ENCODE measurements at regions not wholly inside any gene's neighbourhood (a gene's known extent, or its start where the extent isn't known, plus 50 kb on each side); places are given as distances from the start of the nearest gene placed in this dataset.

- peaks cover 0 to 15% (median 5%) of the 10 kb centered on the region in 4 donors for H3K4me1 ChIP-seq (ENCODE audit: control insufficient read depth in 4 of 4, insufficient read depth in 4 of 4, low read length in 3 of 4)
- 81% methylated on average over 2 of the region's 2 CpGs for WGBS
These were observed 91.2 kb upstream of the PALMD start for GRCh38 chr1:99554727-99555126.

DNA sequence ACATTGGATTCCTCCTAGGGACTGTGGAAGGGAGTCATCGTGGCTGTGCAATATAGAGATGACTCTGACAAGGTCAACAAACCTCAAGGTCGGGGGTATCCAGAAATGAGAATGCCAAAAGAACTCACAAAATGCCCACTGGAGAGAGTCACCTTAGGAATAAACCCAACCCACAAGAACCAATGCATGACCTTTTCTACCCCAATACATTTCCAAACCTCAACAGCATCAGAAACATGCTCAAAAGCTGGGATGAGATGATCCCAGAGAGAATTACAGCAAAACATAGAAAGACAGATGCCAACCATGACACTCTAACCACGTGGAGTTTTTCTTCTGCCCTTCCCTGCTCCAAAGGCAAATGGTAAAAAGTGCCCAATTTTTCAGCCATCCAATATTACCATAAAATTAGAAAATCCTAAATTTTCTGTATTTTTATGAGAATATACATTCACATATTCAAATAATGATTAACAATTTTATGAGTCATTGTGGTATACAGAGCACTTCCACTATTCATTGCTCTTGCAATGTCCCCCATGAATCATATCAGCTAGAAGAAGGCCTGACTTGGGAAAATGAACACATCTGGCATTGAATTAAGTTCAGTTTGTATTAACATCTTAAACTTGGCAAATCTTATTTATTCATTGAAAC, 88.2 kb upstream of the PALMD start:
- no peak overlapping the region for H3K4me3 ChIP-seq (ENCODE audit: low read depth in 1 of 3, low read length in 3 of 3)
- DNase-seq (ENCODE audit: low spot score): no peak
- H3K27ac ChIP-seq (ENCODE audit: low read depth in 1 of 2, low read length in 2 of 2): no peak overlapping the region
- no peaks in the 10 kb centered on the region for H3K27me3 ChIP-seq (ENCODE audit: control insufficient read depth in 4 of 4, insufficient read depth in 4 of 4, low read length in 3 of 4)
- no peak for TF ChIP-seq FOXA2 (IDR thresholded peaks at IDR 0.05)
- TF ChIP-seq CTCF (IDR thresholded peaks at IDR 0.05; ENCODE audit: low read depth, low read length, missing input control): no peak
- TF ChIP-seq HNF4G (IDR thresholded peaks at IDR 0.05): no peak
- TF ChIP-seq EGR1 (IDR thresholded peaks at IDR 0.05; ENCODE audit: low read depth in 2 of 2): no peak
- no peak for TF ChIP-seq ZBTB33 (IDR thresholded peaks at IDR 0.05)
- no peak for TF ChIP-seq RAD21 (IDR thresholded peaks at IDR 0.05)
- TF ChIP-seq NR2F2 (IDR thresholded peaks at IDR 0.05): no peak
- TF ChIP-seq GABPA (IDR thresholded peaks at IDR 0.05 in 1 of 2, conservative IDR thresholded peaks at IDR 0.05 in 1 of 2): no peak
- TF ChIP-seq, protein P1, sequence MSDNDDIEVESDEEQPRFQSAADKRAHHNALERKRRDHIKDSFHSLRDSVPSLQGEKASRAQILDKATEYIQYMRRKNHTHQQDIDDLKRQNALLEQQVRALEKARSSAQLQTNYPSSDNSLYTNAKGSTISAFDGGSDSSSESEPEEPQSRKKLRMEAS (IDR thresholded peaks at IDR 0.05): no peak
- no peaks in the 10 kb centered on the region for H3K36me3 ChIP-seq (ENCODE audit: control insufficient read depth in 4 of 4, insufficient read depth in 3 of 4, low read depth in 1 of 4, low read length in 3 of 4)
- 92% methylated on average over 3 of the region's 3 CpGs for WGBS
- no peaks in the 10 kb centered on the region for H3K9me3 ChIP-seq (ENCODE audit: control insufficient read depth in 4 of 4, low read length in 3 of 4)
- no peak overlapping the region for H3K9ac ChIP-seq (ENCODE audit: low read depth in 1 of 2, low read length in 2 of 2)
- H3K4me1 ChIP-seq (ENCODE audit: control insufficient read depth in 4 of 4, insufficient read depth in 4 of 4, low read length in 3 of 4): peaks cover 0 to 15% (median 5%) of the 10 kb centered on the region in 4 donors

More at GRCh38 chr1:99554727-99555126, 91.2 kb upstream of the PALMD start:
- DNase-seq (ENCODE audit: low spot score): no peak
- Histone ChIP-seq H3K27ac (ENCODE audit: low read depth in 1 of 2, low read length in 2 of 2) (no peak overlapping the region), H3K4me3 (ENCODE audit: low read depth in 1 of 3, low read length in 3 of 3) (no peak overlapping the region), H3K9ac (ENCODE audit: low read depth in 1 of 2, low read length in 2 of 2) (no peak overlapping the region), H3K9me3 (ENCODE audit: control insufficient read depth in 4 of 4, low read length in 3 of 4) (no peaks in the 10 kb centered on the region), H3K36me3 (ENCODE audit: control insufficient read depth in 4 of 4, insufficient read depth in 3 of 4, low read depth in 1 of 4, low read length in 3 of 4) (no peaks in the 10 kb centered on the region), H3K27me3 (ENCODE audit: control insufficient read depth in 4 of 4, insufficient read depth in 4 of 4, low read length in 3 of 4) (no peaks in the 10 kb centered on the region)
- TF ChIP-seq ZBTB33 (IDR thresholded peaks at IDR 0.05) (no peak), JUND (IDR thresholded peaks at IDR 0.05) (no peak), FOXA2 (IDR thresholded peaks at IDR 0.05) (no peak), TAF1 (conservative IDR thresholded peaks at IDR 0.05) (no peak), GABPA (IDR thresholded peaks at IDR 0.05 in 1 of 2, conservative IDR thresholded peaks at IDR 0.05 in 1 of 2) (no peak), RAD21 (IDR thresholded peaks at IDR 0.05) (no peak), CTCF (IDR thresholded peaks at IDR 0.05; ENCODE audit: low read depth, low read length, missing input control) (no peak), SP1 (IDR thresholded peaks at IDR 0.05) (no peak), HNF4A (conservative IDR thresholded peaks at IDR 0.05) (no peak), RXRA (IDR thresholded peaks at IDR 0.05) (no peak), EGR1 (IDR thresholded peaks at IDR 0.05; ENCODE audit: low read depth in 2 of 2) (no peak), NR2F2 (IDR thresholded peaks at IDR 0.05) (no peak)
- TF ChIP-seq, protein P1 (IDR thresholded peaks at IDR 0.05): no peak
